Mesendoderm (in vitro differentiated cells): ENCODE measurements at regions not wholly inside any gene's neighbourhood (a gene's known extent, or its start where the extent isn't known, plus 50 kb on each side); places are given as distances from the start of the nearest gene placed in this dataset.

Experiments used
- DNase-seq: peaks from one replicate; pipeline ENCODE4 v3.0.0; 2013
- H2AK5ac ChIP-seq: 2 replicates; pipeline ENCODE4 v1.6.1; 2013; ENCODE audit warnings: low read length, inconsistent platforms
- H2BK120ac ChIP-seq: 2 replicates; pipeline ENCODE4 v1.6.1; 2013; ENCODE audit warnings: low read depth, mild to moderate bottlenecking, low read length, moderate library complexity, mixed read lengths
- H2BK15ac ChIP-seq: replicated peaks from 2 replicates; pipeline ENCODE4 v1.6.1; 2013; ENCODE audit warnings: low read depth, mild to moderate bottlenecking, moderate library complexity
- H2BK5ac ChIP-seq: 2 replicates; pipeline ENCODE4 v1.6.1; 2013; ENCODE audit warnings: low read length, inconsistent platforms
- H3K18ac ChIP-seq: 2 replicates; pipeline ENCODE4 v1.6.1; 2013; ENCODE audit warnings: mild to moderate bottlenecking, low read length, mixed read lengths
- H3K23ac ChIP-seq: one replicate; pipeline ENCODE4 v1.6.1; 2013; ENCODE audit warnings: low read length
- H3K27ac ChIP-seq: 2 replicates; pipeline ENCODE4 v1.5.1; 2013; ENCODE audit warnings: low read depth, mild to moderate bottlenecking, inconsistent platforms, low read length, moderate library complexity
- H3K27me3 ChIP-seq: 2 replicates; pipeline ENCODE4 v1.6.1; 2013; ENCODE audit warnings: low read length, control low read depth, mild to moderate bottlenecking, inconsistent platforms; ENCODE audit not compliant: insufficient read depth, poor library complexity
- H3K36me3 ChIP-seq: 2 replicates; pipeline ENCODE4 v1.6.1; 2013; ENCODE audit warnings: low read length, inconsistent platforms; ENCODE audit not compliant: control insufficient read depth, insufficient read depth
- H3K4ac ChIP-seq: one replicate; pipeline ENCODE4 v1.6.1; 2013; ENCODE audit warnings: low read depth, mild to moderate bottlenecking, low read length, moderate library complexity
- H3K4me1 ChIP-seq: 2 replicates; pipeline ENCODE4 v1.6.1; 2013; ENCODE audit warnings: low read depth, low read length, inconsistent platforms; ENCODE audit not compliant: control insufficient read depth
- H3K4me2 ChIP-seq: 2 replicates; pipeline ENCODE4 v1.6.1; 2013; ENCODE audit warnings: low read length
- H3K4me3 ChIP-seq: 2 replicates; pipeline ENCODE4 v1.5.1; 2013; ENCODE audit warnings: mild to moderate bottlenecking, low read length
- H3K56ac ChIP-seq: one replicate; pipeline ENCODE4 v1.6.1; 2013; ENCODE audit warnings: low read length
- H3K79me1 ChIP-seq: 2 replicates; pipeline ENCODE4 v1.6.1; 2013; ENCODE audit warnings: low read length, inconsistent platforms
- H3K79me2 ChIP-seq: 2 replicates; pipeline ENCODE4 v1.6.1; 2013; ENCODE audit warnings: mild to moderate bottlenecking, low read length; ENCODE audit not compliant: control insufficient read depth, insufficient read depth
- H3K9ac ChIP-seq: 2 replicates; pipeline ENCODE4 v1.6.1; 2013; ENCODE audit warnings: low read length, inconsistent platforms
- H4K5ac ChIP-seq: one replicate; pipeline ENCODE4 v1.6.1; 2013; ENCODE audit warnings: low read length
- H4K8ac ChIP-seq: one replicate; pipeline ENCODE4 v1.6.1; 2013; ENCODE audit warnings: low read depth, mild to moderate bottlenecking, control low read depth, low read length, moderate library complexity
- WGBS: extraction: QIAGEN DNeasy Blood & Tissue Kit; methylation state at CpG from one replicate; pipeline ENCODE4 v1.1.7; 2013; ENCODE audit warnings: low lambda C conversion rate, missing lambda C conversion rate; ENCODE audit not compliant: insufficient coverage; ENCODE audit errors: extremely low coverage; 5-methylcytosine and 5-hydroxymethylcytosine counted together

DNA sequence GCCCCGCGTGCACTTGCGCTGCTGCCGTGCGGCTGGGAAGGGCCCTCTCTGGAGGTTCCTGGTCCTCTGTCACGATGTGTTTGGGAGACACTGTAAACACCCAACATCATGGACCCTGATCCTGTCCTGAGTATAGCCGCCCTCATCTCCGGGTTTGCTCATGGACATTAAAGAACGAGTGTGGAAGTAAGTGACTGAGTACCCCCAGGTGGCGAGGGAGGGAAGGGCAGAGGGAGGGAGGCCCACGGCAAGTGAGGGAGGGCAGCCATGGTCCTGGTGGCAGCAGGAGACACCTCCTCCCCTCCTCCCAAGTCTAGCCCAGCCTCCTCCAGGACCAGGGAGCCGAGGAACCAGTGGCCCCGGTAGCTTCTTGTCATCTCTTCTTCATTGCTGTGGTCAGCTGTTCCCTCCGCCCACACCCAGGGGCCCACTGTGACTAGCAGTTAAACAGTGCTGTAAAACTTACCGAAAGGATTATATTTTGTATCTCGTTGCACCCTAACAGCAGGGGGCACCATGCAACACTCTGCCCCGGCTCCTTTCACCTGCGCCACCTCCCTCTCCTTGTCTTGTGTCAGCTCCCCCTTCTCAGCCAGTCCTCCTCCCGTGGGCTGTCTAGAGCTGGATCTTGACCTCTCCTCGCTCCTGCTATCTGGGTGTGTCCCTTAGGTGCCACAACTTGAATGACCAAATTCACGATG, 566.5 kb upstream of the B3GAT1 start:
- Histone ChIP-seq H3K4ac (peak overlapping the region; percentile 21), H2BK5ac (no peak overlapping the region), H4K8ac (no peak overlapping the region), H3K79me1 (no peaks in the 10 kb centered on the region), H3K36me3 (no peaks in the 10 kb centered on the region), H3K9ac (no peak overlapping the region), H3K79me2 (no peaks in the 10 kb centered on the region), H3K4me3 (no peak overlapping the region), H3K27ac (no peak overlapping the region), H3K27me3 (no peaks in the 10 kb centered on the region), H3K18ac (no peak overlapping the region), H3K56ac (no peak overlapping the region), H3K4me1 (no peaks in the 10 kb centered on the region), H3K23ac (no peak overlapping the region), H2BK15ac (no peak overlapping the region), H3K4me2 (no peak overlapping the region), H2AK5ac (no peak overlapping the region), H4K5ac (no peak overlapping the region), H2BK120ac (no peak overlapping the region)
- no CpG with 5 or more reads among the region's 21 CpGs for WGBS
- DNase-seq: peak; percentile 55

DNA sequence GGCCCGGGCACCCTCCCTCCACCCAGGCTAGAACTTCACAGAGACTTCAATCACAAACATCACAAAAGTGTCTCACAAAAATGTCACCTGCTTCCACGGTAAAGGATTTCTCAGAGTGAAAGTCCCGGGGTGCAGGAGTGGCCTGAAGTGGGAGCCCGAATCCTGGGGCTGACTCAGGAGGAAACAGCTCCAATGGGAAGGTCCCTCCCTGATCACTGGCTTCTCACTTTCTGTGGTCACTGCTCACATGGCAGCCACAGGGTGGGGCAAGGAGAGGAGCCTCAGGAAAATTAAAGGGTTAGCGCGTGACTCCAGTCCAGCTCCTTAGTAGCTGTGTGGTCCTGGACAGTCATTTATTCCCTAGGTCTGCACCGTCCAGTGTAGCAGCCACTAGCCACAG, 564.5 kb upstream of the B3GAT1 start:
- no peak for DNase-seq
- no CpG with 5 or more reads among the region's 7 CpGs for WGBS
- Histone ChIP-seq H3K79me1 (no peaks in the 10 kb centered on the region), H2BK120ac (no peak overlapping the region), H4K8ac (no peak overlapping the region), H2BK5ac (no peak overlapping the region), H3K79me2 (no peaks in the 10 kb centered on the region), H3K18ac (no peak overlapping the region), H3K56ac (no peak overlapping the region), H3K4ac (no peak overlapping the region), H3K27me3 (no peaks in the 10 kb centered on the region), H3K36me3 (no peaks in the 10 kb centered on the region), H4K5ac (no peak overlapping the region), H3K9ac (no peak overlapping the region), H3K23ac (no peak overlapping the region), H2AK5ac (no peak overlapping the region), H3K4me1 (no peaks in the 10 kb centered on the region), H3K4me2 (no peak overlapping the region), H3K27ac (no peak overlapping the region), H2BK15ac (no peak overlapping the region), H3K4me3 (no peak overlapping the region)

DNA sequence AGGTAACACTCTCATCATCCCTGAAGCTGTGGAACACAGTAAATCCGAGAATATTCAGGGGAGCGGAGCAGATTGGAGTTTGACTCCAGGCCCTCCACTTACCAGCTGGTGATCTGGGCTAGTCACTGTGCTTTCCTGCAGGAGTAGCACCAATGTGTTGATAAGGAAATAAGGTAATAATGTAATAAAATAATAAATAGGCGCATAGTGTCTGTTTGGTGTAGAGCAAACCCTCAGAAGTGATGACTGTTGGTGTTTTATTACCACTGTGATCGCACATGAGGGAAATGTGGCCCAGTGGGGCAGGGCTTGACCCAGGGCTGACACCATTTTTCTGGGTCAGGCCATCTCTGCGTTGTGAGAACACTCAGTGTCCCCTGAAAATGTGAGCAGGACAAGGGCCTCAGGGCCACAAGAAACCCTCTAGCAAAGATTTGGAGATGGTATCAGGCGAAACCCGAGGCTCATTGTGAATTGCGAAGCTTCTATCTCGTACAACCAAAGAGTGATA, 563.9 kb upstream of the B3GAT1 start:
- no peak for DNase-seq
- H3K56ac ChIP-seq: peak overlapping the region; percentile 25
- H3K4ac ChIP-seq: no peak overlapping the region
- no peaks in the 10 kb centered on the region for H3K79me1 ChIP-seq
- H2BK120ac ChIP-seq: no peak overlapping the region
- H4K5ac ChIP-seq: no peak overlapping the region
- H3K4me2 ChIP-seq: no peak overlapping the region
- no peak overlapping the region for H3K9ac ChIP-seq
- WGBS: no CpG with 5 or more reads among the region's 9 CpGs
- no peaks in the 10 kb centered on the region for H3K79me2 ChIP-seq
- no peaks in the 10 kb centered on the region for H3K36me3 ChIP-seq
- H2AK5ac ChIP-seq: no peak overlapping the region
- H4K8ac ChIP-seq: no peak overlapping the region
- H3K4me1 ChIP-seq: no peaks in the 10 kb centered on the region
- H3K4me3 ChIP-seq: no peak overlapping the region
- no peak overlapping the region for H2BK5ac ChIP-seq
- no peak overlapping the region for H3K23ac ChIP-seq
- H3K18ac ChIP-seq: no peak overlapping the region
- H3K27ac ChIP-seq: no peak overlapping the region
- no peaks in the 10 kb centered on the region for H3K27me3 ChIP-seq
- H2BK15ac ChIP-seq: no peak overlapping the region

DNA sequence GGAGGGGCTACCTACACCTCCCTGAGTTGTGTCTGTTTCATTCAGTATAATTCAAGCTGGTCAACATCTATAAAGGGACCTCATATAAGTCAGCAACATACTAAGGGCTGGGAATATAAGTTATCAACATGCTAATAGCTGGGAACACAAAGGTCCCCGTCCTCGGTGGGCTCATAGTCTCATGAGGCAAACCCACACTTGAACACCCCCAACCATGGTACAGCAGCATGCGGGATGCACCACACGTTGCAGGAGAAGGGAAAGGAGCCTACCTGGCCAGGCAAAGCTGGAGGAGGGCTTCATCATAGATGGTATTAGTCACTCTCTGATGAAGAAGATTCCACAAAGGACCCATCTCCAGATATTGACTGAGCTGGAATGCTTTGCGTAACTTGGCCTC, 561.8 kb upstream of the B3GAT1 start:
- Histone ChIP-seq H4K5ac (no peak overlapping the region), H3K56ac (no peak overlapping the region), H4K8ac (no peak overlapping the region), H3K36me3 (no peaks in the 10 kb centered on the region), H3K9ac (no peak overlapping the region), H3K27me3 (no peaks in the 10 kb centered on the region), H3K4me3 (no peak overlapping the region), H2BK15ac (no peak overlapping the region), H2BK5ac (no peak overlapping the region), H3K18ac (no peak overlapping the region), H3K4ac (no peak overlapping the region), H2AK5ac (no peak overlapping the region), H3K27ac (no peak overlapping the region), H3K4me2 (no peak overlapping the region), H3K4me1 (no peaks in the 10 kb centered on the region), H2BK120ac (no peak overlapping the region), H3K79me1 (no peaks in the 10 kb centered on the region), H3K23ac (no peak overlapping the region), H3K79me2 (no peaks in the 10 kb centered on the region)
- WGBS: no CpG with 5 or more reads among the region's 5 CpGs
- no peak for DNase-seq

DNA sequence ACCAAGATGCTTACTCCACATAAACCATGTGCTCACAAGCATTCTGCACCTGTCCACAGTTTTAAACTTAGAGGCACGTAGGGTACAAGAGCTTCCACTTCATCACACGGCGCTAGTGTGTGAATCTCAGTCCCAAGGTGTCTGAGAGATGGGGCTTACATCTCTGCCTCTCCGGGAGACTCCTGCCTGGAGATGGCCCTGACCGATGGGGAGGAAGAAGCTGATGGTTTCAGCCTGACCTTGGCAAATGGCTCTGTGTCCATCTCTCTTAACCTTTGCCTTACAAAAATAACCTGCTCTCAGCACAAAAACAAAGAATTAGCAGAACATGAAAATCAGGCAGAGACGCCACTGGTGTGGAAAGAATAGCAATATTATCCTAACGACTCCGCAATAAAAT, 559.3 kb upstream of the B3GAT1 start:
- Histone ChIP-seq H3K4me3 (no peak overlapping the region), H3K79me1 (no peaks in the 10 kb centered on the region), H3K18ac (no peak overlapping the region), H3K23ac (no peak overlapping the region), H3K56ac (no peak overlapping the region), H3K4me1 (no peaks in the 10 kb centered on the region), H3K4ac (no peak overlapping the region), H3K9ac (no peak overlapping the region), H4K8ac (no peak overlapping the region), H2BK15ac (no peak overlapping the region), H2BK120ac (no peak overlapping the region), H2BK5ac (no peak overlapping the region), H3K79me2 (no peaks in the 10 kb centered on the region), H2AK5ac (no peak overlapping the region), H3K27me3 (no peaks in the 10 kb centered on the region), H3K36me3 (no peaks in the 10 kb centered on the region), H3K4me2 (no peak overlapping the region), H3K27ac (no peak overlapping the region), H4K5ac (no peak overlapping the region)
- no CpG with 5 or more reads among the region's 8 CpGs for WGBS
- DNase-seq: no peak

DNA sequence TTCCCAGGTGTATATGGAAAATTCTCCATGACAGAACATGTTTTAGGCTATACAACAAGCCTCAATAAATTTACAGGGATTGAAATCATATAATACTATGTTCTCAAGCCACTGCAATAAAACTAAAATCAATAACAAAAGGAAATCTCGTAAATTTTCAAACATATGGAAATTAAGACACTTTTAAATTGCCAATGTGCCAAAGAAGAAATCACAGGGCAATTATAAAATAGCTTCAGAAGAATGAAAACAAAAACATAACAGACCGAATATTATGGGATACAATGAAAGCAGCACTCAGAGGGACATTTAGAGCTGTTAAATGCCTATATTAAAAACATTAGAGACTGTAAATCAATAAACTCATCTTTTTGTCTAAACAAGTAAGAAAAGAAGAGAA, 555.7 kb upstream of the B3GAT1 start:
- H2BK15ac ChIP-seq: no peak overlapping the region
- no peak overlapping the region for H4K5ac ChIP-seq
- H3K56ac ChIP-seq: no peak overlapping the region
- WGBS: no CpG with 5 or more reads among the region's 2 CpGs
- H2BK5ac ChIP-seq: no peak overlapping the region
- H2BK120ac ChIP-seq: no peak overlapping the region
- no peak overlapping the region for H3K27ac ChIP-seq
- no peak overlapping the region for H3K4me3 ChIP-seq
- H3K79me1 ChIP-seq: no peaks in the 10 kb centered on the region
- no peak overlapping the region for H3K4ac ChIP-seq
- no peak overlapping the region for H4K8ac ChIP-seq
- no peaks in the 10 kb centered on the region for H3K79me2 ChIP-seq
- no peak overlapping the region for H3K18ac ChIP-seq
- H3K27me3 ChIP-seq: no peaks in the 10 kb centered on the region
- H3K9ac ChIP-seq: no peak overlapping the region
- H3K4me1 ChIP-seq: no peaks in the 10 kb centered on the region
- H2AK5ac ChIP-seq: no peak overlapping the region
- H3K23ac ChIP-seq: no peak overlapping the region
- H3K4me2 ChIP-seq: no peak overlapping the region
- no peak for DNase-seq
- no peaks in the 10 kb centered on the region for H3K36me3 ChIP-seq
